ENCODE measurements at regions not wholly inside any gene's neighbourhood (a gene's known extent, or its start where the extent isn't known, plus 50 kb on each side); places are given as distances from the start of the nearest gene placed in this dataset.

GRCh38 chrX:69031181-69031580, 134.1 kb downstream of the PJA1 start:
- Mint-ChIP-seq H3K27ac (ENCODE audit: unreplicated experiment) (no peak overlapping the region), H3K9me3 (no peaks in the 10 kb centered on the region), H3K27me3 (ENCODE audit: low read depth) (no peaks in the 10 kb centered on the region), H3K4me1 (peaks cover 6% of the 10 kb centered on the region), H3K4me3 (no peak overlapping the region), H3K36me3 (ENCODE audit: low read depth) (no peaks in the 10 kb centered on the region)
- TF ChIP-seq CTCF (conservative IDR thresholded peaks at IDR 0.05) = no peak
- DNase-seq (ENCODE audit: low read depth, low spot score) = no peak

- Mint-ChIP-seq H3K36me3 (ENCODE audit: low read depth) (no peaks in the 10 kb centered on the region), H3K4me1 (peaks cover 6% of the 10 kb centered on the region), H3K4me3 (no peak overlapping the region), H3K9me3 (no peaks in the 10 kb centered on the region), H3K27ac (ENCODE audit: unreplicated experiment) (no peak overlapping the region), H3K27me3 (ENCODE audit: low read depth) (no peaks in the 10 kb centered on the region)
- no peak for TF ChIP-seq CTCF (conservative IDR thresholded peaks at IDR 0.05)
- no peak for DNase-seq (ENCODE audit: low read depth, low spot score)
These were observed 135.5 kb downstream of the PJA1 start for GRCh38 chrX:69029771-69030170.

- no peak overlapping the region for H3K27ac Mint-ChIP-seq (ENCODE audit: unreplicated experiment)
- H3K9me3 Mint-ChIP-seq = no peaks in the 10 kb centered on the region
- TF ChIP-seq CTCF (conservative IDR thresholded peaks at IDR 0.05) = no peak
- peaks cover 6% of the 10 kb centered on the region for H3K4me1 Mint-ChIP-seq
- no peak for DNase-seq (ENCODE audit: low read depth, low spot score)
- no peaks in the 10 kb centered on the region for H3K36me3 Mint-ChIP-seq (ENCODE audit: low read depth)
- H3K27me3 Mint-ChIP-seq (ENCODE audit: low read depth) = no peaks in the 10 kb centered on the region
- H3K4me3 Mint-ChIP-seq = no peak overlapping the region
These were observed 136.5 kb downstream of the PJA1 start for GRCh38 chrX:69028761-69029120.

- TF ChIP-seq CTCF (conservative IDR thresholded peaks at IDR 0.05) = no peak
- Mint-ChIP-seq H3K27ac (ENCODE audit: unreplicated experiment) (no peak overlapping the region), H3K27me3 (ENCODE audit: low read depth) (no peaks in the 10 kb centered on the region), H3K9me3 (no peaks in the 10 kb centered on the region), H3K36me3 (ENCODE audit: low read depth) (no peaks in the 10 kb centered on the region), H3K4me1 (peaks cover 6% of the 10 kb centered on the region), H3K4me3 (no peak overlapping the region)
- no peak for DNase-seq (ENCODE audit: low read depth, low spot score)
These were observed 137.1 kb downstream of the PJA1 start for GRCh38 chrX:69028006-69028760.

GRCh38 chrX:69027181-69028005, 137.9 kb downstream of the PJA1 start:
- H3K36me3 Mint-ChIP-seq (ENCODE audit: low read depth) = no peaks in the 10 kb centered on the region
- no peak for TF ChIP-seq CTCF (conservative IDR thresholded peaks at IDR 0.05)
- H3K9me3 Mint-ChIP-seq = no peaks in the 10 kb centered on the region
- no peaks in the 10 kb centered on the region for H3K27me3 Mint-ChIP-seq (ENCODE audit: low read depth)
- no peak for DNase-seq (ENCODE audit: low read depth, low spot score)
- H3K4me1 Mint-ChIP-seq = peaks cover 6% of the 10 kb centered on the region
- H3K4me3 Mint-ChIP-seq = no peak overlapping the region
- H3K27ac Mint-ChIP-seq (ENCODE audit: unreplicated experiment) = peak overlapping the region; percentile 73
